Inferior parietal cortex (tissue), 1 donor: ENCODE measurements at regions not wholly inside any gene's neighbourhood (a gene's known extent, or its start where the extent isn't known, plus 50 kb on each side); places are given as distances from the start of the nearest gene placed in this dataset.

Experiments used
- DNase-seq: peaks from one replicate; pipeline ENCODE4 v3.0.0-alpha.2; 2016; ENCODE audit errors: extremely low spot score

DNA sequence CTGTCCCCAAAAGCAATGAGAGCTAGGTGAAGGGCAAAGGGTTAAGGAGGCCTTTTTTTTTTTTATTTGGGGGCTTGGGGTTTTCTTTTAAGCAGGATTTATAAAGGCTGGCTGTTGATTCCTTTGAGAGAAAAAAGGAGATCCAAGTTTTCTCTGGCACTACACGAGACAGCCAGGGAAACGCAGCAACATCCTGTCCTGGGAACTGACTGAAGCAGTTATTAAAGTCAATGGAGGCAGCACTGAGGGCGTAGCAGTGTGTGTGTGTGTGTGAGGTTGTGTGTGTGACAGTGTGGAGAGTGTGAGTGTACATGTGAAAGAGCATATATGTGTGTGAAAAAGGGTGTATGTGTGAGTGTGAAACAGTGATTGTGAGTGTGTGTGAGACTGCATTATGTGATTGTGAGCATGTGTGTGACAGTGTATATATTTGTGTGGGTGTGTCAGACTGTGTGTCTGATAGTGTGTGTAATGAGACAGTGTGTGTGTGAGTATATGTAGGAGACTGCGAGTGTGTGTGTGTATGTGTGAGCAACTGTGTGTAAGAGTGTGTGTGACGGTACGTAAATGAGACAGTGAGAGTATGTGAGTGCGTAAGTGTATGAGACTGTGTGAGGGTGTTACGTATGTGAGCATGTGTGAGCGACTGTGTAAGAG is 65.9 kb upstream of the TIAM1 start:
- no peak for DNase-seq

DNA sequence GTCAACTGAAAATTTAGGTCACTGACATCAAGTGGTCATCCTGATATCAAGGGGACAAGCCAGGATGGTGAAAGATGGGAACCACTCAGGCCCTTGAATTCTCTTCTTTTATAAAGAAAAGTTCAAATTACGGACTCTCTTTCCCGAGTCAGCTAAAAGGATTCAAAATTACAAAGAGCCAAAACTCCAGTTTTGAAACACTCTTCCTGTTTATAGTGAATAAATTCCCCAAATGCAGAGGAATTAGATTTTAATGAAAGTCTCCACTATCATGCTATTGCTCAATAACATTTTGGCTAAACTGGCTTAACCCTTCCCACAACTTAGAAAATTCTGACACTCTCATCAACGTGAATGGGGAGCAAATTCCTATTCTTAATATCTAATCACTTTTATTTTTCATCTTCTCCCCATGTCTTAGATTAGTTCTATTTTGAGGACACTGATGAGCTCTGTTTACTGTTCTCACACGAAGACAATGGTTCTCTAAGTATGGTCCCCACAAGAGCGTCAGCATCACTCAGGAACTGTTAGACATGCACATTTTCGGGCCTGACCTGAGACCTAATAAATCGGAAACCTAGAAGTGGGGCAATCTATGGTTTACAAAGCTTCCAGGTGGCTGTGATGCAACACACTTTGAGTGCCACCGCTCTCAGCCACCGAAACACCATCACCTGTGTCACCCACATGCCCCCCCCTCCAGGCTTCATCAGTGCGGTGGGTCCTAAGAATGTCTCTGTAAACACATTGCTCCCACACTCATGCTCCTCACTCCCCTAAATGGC is 64.4 kb upstream of the TIAM1 start:
- no peak for DNase-seq

DNA sequence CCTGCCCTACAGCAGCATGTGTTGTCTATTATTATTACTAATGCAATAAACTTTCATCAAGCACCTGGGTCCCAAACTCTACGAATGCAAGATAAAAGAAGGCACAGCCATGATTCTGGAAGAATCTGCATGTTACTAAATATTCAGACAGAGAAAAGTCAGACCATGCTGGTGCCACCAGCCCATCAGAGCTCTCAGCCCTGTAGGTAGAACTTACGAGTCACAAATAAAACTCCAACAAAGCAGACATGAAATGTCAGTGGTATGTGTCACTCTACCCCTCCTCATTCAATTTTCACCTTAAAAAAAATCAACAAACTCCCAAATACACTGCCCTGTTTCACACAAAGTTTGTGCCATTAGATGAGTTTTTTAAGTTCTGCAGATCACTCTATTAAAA is 62.4 kb upstream of the TIAM1 start:
- no peak for DNase-seq

DNA sequence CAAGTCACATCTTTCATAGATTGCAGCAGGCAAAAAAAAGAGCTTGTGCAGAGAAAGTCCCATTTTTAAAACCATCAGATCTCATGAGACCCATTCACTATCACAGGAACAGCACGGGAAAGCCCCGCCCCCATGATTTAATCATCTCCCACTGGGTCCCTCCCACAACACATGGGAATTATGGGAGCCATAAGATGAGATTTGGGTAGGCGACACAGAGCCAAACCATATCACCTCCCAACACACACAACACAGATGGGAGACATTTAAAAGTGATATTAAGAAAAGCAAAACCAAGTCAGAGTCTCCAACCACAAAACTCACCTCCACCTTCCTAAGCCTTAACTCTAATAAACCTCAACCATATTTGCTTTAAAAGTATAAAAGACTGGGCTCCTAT is 61.5 kb upstream of the TIAM1 start:
- DNase-seq: no peak

DNA sequence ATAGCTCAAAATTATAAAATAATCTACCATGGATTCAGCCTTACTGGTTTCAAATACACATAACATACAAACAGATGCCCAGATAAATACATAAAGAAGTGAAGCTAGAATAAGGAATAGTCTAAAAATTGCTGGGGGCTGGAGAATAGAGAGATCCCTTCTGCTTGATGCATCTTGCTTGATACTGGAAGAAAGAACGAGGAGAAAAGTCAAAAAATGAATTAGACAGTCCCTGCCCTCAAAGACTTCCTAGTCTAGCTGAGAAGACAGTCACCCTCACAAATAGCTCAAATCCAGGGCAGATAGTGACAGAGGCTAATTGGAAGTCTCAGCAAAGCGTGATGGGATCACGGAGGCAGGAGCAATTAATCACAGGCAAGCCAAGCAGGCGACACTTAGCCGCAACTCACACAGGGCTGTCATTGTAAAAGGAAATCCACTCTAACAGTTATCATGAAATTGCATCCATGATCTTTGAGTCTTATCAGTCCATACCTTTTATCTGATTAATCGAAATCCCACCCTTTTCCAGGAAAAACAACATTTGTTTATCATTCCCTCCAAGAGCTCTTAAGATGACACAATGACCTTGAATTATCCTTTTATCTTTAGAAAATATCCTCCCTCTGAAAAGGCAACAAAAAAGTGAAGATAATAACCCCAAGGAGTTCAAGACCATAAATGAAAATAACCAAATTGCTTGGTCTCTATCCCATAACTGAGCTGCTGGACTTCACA is 59.7 kb upstream of the TIAM1 start:
- DNase-seq: no peak

DNA sequence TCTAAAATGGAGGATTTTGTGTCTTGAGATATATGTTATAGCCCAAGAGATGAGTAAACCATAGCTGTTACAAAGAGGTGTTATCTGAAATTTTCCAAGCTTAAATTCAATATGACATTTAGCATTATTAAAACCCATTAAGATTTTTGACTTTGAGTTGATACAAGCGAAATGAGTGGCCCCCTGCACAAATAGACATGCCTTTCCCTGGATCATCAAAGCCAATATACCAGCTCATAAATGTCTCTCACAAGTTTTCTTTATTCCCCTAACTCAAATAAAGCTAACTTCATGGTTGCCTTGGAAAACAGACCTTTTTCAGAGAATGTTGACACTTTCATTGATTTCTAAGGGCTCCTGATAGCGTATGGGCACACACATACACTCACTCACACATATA is 55.5 kb upstream of the TIAM1 start:
- no peak for DNase-seq

DNA sequence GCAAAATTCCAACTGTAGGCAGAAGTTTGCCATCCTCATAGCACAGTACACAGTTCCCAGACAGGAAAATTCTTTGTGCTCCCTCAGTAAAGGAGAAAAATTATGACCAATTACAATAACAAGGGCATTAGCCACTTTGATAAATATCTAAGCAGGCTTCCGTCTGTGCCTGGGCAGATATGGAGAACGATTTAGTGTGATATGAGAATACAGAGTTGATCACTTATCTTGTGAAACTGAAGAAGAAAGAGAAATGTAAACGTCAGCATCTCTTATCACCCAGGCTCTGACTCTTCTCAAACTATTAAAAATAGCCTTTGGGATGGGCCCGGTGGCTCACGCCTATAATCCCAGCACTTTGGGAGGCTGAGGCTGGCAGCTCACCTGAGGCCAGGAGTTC is 54.5 kb upstream of the TIAM1 start:
- DNase-seq: no peak

DNA sequence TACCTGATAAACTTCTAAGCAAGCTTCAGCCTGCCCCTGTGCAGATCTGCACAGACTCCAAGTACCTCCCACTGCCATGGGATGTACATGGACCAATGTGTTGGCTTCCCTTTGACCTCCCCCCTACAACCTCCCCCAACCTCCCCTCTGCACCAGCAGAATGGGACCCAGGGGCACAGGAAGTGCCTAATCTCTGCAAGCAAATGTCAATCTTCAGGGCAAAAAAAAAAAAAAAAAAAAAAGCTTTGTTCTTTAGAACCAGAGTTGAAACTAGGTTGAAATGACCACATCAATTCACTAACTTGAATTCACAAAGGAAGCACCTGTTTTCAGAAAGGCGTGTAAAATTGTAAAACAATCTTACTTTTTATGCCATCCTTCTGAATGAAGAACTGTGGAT is 53.9 kb upstream of the TIAM1 start:
- no peak for DNase-seq

DNA sequence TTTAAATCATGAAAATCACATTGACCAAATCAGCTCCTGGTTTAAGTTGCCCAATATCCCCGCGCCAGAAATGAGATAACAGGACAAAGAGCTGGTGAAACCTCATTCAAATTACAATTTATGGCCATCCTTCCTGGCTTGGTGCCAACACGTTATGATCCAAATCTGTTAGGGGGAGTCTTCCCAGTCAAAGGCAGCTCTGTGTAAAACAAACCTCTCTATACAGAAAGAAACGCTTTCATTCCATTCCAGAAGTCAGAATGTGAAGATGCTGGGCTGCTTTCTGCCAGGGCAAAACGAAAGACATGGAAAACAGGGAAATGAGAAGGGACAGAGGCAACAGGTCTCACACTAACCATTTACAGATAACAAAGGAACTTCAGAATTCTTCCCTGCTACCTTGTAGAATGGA is 53.5 kb upstream of the TIAM1 start:
- peak; percentile 67 for DNase-seq

DNA sequence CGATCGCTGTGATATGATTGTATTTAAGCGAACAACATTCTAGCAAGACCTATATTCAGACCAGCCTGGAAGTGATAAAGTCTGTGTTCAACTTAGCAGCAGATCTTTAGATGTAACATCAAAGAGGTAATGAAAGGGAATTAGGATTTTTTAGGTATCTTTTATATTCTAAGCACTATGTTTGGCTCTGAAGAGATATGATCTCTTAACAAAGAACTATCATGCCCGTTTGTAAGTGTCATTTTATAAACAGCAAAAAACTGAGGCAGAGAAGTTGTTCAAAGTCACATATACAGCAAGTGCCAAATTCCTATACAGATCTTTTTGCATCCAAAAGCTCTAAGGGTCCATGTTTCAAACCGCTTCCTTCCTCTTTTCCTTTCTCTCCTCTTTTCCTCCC is 53.0 kb upstream of the TIAM1 start:
- DNase-seq: no peak

DNA sequence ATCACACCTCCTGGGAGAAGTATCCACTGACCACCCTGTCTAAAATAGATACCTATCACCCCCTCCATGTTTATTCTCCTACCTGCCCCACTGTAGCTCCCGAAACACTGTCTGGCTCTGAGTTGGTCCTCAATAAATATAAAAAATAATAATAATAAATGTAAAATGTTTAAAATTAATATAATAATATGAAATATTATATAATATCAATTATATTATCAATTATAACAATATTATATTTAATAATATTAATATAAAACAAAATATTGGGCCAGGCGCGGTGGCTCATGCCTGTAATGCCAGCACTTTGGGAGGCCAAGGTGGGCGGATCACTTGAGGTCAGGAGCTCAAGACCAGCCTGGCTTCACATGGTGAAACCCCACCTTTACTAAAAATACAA is 52.3 kb upstream of the TIAM1 start:
- DNase-seq: no peak

DNA sequence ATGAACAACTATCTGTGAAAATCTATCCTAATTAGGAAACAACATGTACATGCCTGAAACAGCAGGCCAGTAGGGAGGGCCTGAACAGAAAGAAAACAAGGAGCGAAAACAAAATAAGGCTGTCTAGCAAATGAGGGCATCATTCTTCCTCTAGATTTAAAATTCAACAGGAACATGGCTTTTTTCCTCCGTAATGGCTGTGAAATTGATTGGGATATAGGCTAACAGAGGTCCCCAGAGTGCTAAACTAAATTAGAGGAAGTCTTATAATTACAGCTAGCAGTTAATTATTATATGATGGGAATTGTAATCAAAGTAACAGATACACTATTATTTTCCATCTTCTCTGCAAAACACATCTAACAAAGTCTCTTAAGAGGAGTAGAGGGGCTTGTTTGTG is 51.7 kb upstream of the TIAM1 start:
- no peak for DNase-seq

DNA sequence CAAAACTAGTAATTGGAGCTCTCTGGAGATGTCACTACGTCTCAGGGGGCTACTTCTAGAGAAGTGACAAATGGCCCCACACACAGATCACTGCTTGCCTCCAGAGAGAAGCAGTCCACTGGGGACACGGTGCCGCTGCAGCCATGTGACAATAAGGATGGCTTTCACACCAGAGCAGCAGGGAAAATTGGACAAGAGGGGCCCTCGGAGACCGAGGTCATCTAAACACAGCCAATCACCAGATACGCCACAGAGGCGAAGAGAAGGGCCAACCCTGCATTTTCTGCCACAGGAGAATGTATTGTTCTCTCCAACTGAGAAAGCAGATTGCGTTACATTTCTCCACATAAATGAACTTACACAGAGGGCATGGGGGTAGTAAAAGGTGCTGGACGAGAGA is 51.2 kb upstream of the TIAM1 start:
- DNase-seq: peak; percentile 29

DNA sequence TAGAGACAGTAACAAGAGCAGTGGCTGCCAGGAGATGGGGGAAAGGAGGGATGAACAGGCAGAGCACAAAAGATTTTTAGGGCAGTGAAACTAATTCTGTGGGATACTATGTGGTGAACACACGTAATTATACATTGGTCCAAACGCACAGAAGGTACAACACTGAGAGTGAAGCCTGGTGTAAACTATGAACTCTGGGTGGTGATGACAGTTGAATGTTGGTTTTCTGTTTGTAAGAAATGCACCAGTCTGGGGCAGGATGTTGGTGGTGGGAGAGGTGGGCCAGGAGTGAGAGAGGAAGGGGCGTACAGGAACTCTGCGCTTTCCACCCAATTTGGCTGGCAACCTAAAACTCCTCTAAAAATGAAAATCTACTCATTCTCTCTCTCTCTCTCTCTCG is 50.2 kb upstream of the TIAM1 start:
- DNase-seq: no peak
